ENCODE measurements at regions not wholly inside any gene's neighbourhood (a gene's known extent, or its start where the extent isn't known, plus 50 kb on each side); places are given as distances from the start of the nearest gene placed in this dataset.

DNA sequence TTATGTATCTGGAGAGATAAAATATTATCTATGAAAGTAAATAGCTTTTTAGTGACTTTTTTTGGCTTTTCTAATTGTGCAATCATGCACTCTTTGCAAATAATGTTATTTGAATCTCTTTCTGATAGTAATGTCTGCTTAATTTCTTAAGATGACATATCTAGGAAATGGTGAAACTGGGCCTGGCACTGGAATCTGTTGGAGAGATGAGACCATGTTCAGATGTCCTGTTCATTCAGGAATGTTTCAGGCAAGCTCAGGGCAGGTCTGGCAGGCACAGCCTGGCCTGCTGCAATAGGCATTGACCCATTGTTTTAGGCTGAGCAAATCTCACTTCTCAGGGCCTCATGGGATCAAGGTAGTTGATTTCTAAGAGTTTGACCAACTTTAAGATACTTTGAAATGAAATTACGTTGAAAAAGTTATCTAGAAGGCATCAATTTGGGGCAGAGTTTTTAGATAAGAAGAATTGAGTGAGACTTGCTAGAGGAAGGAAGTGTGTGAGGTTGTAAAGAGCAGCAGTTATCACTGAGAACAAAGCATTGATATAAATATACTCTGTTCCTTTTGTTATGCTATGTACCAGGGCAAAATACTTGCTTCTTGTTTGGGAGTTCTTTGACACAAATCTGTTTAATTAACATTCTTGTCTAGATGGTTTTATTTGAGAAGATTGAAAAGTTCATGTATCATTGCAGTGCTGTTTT lies 133.0 kb upstream of the LEF1 start:
- H3K4me3 ChIP-seq (ENCODE audit: low read depth in 2 of 2, low read length in 1 of 2): no peak overlapping the region
- DNase-seq: no peak
- H3K36me3 ChIP-seq (replicated peaks in 1 of 2; ENCODE audit: control insufficient read depth in 1 of 2, insufficient read depth in 2 of 2, low read length in 1 of 2): no peaks in the 10 kb centered on the region
- H3K27ac ChIP-seq (ENCODE audit: low read depth in 2 of 2, low read length in 1 of 2): no peak overlapping the region
- H3F3A ChIP-seq (replicated peaks; ENCODE audit: insufficient read depth): no peaks in the 10 kb centered on the region
- no peaks in the 10 kb centered on the region for H3K79me2 ChIP-seq (ENCODE audit: insufficient read depth)
- TF ChIP-seq, protein P1, sequence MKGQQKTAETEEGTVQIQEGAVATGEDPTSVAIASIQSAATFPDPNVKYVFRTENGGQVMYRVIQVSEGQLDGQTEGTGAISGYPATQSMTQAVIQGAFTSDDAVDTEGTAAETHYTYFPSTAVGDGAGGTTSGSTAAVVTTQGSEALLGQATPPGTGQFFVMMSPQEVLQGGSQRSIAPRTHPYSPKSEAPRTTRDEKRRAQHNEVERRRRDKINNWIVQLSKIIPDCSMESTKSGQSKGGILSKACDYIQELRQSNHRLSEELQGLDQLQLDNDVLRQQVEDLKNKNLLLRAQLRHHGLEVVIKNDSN (IDR thresholded peaks at IDR 0.05; ENCODE audit: borderline replicate concordance, low read depth): no peak
- TF ChIP-seq SMC3 (IDR thresholded peaks at IDR 0.05; ENCODE audit: low read depth, low read length): no peak
- no peak overlapping the region for H3K4me2 ChIP-seq
- no peaks in the 10 kb centered on the region for H3K4me1 ChIP-seq (ENCODE audit: control insufficient read depth in 1 of 2, insufficient read depth in 2 of 2, low read depth in 1 of 2, low read length in 1 of 2)
- no peaks in the 10 kb centered on the region for H4K20me1 ChIP-seq (ENCODE audit: insufficient read depth)
- H3K27me3 ChIP-seq (ENCODE audit: insufficient read depth): no peaks in the 10 kb centered on the region; the same call in 1 of the 2 replicates
- no peaks in the 10 kb centered on the region for H3K9me2 ChIP-seq
- WGBS (ENCODE audit: low lambda C conversion rate): 13% methylated on average over 1 of the region's 1 CpG
- ChIA-PET CTCF (no interaction called here), POLR2A (no interaction called here)
- H3K9me3 ChIP-seq: no peaks in the 10 kb centered on the region
- H2AFZ ChIP-seq (ENCODE audit: low read depth): no peak overlapping the region
- no peak overlapping the region for H3K9ac ChIP-seq

DNA sequence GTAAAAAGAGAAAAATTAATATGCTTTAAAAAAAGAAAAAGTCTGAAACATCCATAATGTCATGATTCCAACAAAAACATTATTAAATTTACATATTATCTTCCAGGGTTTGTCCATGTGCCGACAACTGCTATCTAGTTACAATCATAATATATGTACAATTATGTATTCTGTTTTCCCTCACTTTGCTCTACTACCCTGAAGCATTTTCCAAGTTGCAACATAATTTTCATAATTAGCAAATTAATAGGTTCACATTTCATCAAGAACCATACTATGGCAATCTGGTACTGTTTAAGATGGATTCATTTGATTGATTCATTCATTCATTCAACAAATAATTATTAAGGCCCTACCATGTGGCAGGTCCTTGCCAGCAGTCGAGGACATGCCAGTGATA lies 128.9 kb upstream of the LEF1 start:
- TF ChIP-seq YY1 (IDR thresholded peaks at IDR 0.05; ENCODE audit: low read depth): no peak
- TF ChIP-seq FOXM1 (IDR thresholded peaks at IDR 0.05; ENCODE audit: low read depth): no peak
- TF ChIP-seq, protein P2, sequence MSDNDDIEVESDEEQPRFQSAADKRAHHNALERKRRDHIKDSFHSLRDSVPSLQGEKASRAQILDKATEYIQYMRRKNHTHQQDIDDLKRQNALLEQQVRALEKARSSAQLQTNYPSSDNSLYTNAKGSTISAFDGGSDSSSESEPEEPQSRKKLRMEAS (IDR thresholded peaks at IDR 0.05; ENCODE audit: low read depth): no peak
- TF ChIP-seq FOSL2 (IDR thresholded peaks at IDR 0.05; ENCODE audit: borderline replicate concordance, low read depth): no peak
- Histone ChIP-seq H3K79me2 (ENCODE audit: insufficient read depth) (no peaks in the 10 kb centered on the region), H4K20me1 (ENCODE audit: insufficient read depth) (no peaks in the 10 kb centered on the region), H3K4me3 (ENCODE audit: low read depth in 2 of 2, low read length in 1 of 2) (no peak overlapping the region), H3K4me1 (ENCODE audit: control insufficient read depth in 1 of 2, insufficient read depth in 2 of 2, low read depth in 1 of 2, low read length in 1 of 2) (no peaks in the 10 kb centered on the region), H3K9me3 (no peaks in the 10 kb centered on the region), H3K36me3 (replicated peaks in 1 of 2; ENCODE audit: control insufficient read depth in 1 of 2, insufficient read depth in 2 of 2, low read length in 1 of 2) (no peaks in the 10 kb centered on the region), H3K9me2 (no peaks in the 10 kb centered on the region), H3K27me3 (ENCODE audit: insufficient read depth) (no peaks in the 10 kb centered on the region), H3K9ac (no peak overlapping the region), H3K27ac (ENCODE audit: low read depth in 2 of 2, low read length in 1 of 2) (no peak overlapping the region), H2AFZ (ENCODE audit: low read depth) (no peak overlapping the region), H3K4me2 (no peak overlapping the region), H3F3A (replicated peaks; ENCODE audit: insufficient read depth) (no peaks in the 10 kb centered on the region)
- CTCF ChIA-PET: no interaction called here
- WGBS (ENCODE audit: low lambda C conversion rate): 16% methylated on average over 2 of the region's 2 CpGs
- DNase-seq: no peak
- POLR2A ChIA-PET: no interaction called here

DNA sequence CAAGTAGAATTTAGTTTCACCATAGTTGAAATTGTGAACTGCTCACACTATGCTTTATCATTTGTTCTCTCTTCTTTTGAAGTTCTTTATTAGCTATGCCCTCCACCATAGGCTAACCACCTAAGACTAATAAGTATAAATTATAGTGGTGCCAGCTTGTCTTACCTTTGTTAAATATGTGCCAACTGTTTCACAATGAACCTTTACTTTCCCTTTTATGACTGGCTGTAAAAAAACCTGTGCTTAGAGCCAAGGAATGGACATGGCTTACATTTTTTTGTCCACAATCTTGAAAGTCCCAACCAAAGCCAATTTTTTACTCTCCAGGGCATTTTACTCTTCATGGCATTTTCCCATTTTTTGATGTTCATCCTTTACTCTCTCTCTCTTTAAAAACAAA lies 123.5 kb upstream of the LEF1 start:
- H3K4me2 ChIP-seq: no peak overlapping the region
- no peaks in the 10 kb centered on the region for H3K9me3 ChIP-seq
- ChIA-PET POLR2A (no interaction called here), CTCF (interaction anchor here (1.2 kb wide), 1 partner anchor 280 kb away, joined by 5 read pairs; no protein-coding TSS in a partner anchor)
- no peaks in the 10 kb centered on the region for H3K4me1 ChIP-seq (ENCODE audit: control insufficient read depth in 1 of 2, insufficient read depth in 2 of 2, low read depth in 1 of 2, low read length in 1 of 2)
- H2AFZ ChIP-seq (ENCODE audit: low read depth): no peak overlapping the region
- H3K4me3 ChIP-seq (ENCODE audit: low read depth in 2 of 2, low read length in 1 of 2): no peak overlapping the region
- H3K27me3 ChIP-seq (ENCODE audit: insufficient read depth): no peaks in the 10 kb centered on the region
- H3K36me3 ChIP-seq (replicated peaks in 1 of 2; ENCODE audit: control insufficient read depth in 1 of 2, insufficient read depth in 2 of 2, low read length in 1 of 2): no peaks in the 10 kb centered on the region
- H3K9ac ChIP-seq: no peak overlapping the region
- TF ChIP-seq SMC3 (IDR thresholded peaks at IDR 0.05; ENCODE audit: low read depth, low read length) (no peak), YY1 (IDR thresholded peaks at IDR 0.05; ENCODE audit: low read depth) (no peak)
- H3F3A ChIP-seq (replicated peaks; ENCODE audit: insufficient read depth): no peaks in the 10 kb centered on the region
- H4K20me1 ChIP-seq (ENCODE audit: insufficient read depth): no peaks in the 10 kb centered on the region
- no peak for DNase-seq
- no peak overlapping the region for H3K27ac ChIP-seq (ENCODE audit: low read depth in 2 of 2, low read length in 1 of 2)
- H3K9me2 ChIP-seq: no peaks in the 10 kb centered on the region
- no peaks in the 10 kb centered on the region for H3K79me2 ChIP-seq (ENCODE audit: insufficient read depth)
